HG03097 (cell line): ENCODE measurements at regions not wholly inside any gene's neighbourhood (a gene's known extent, or its start where the extent isn't known, plus 50 kb on each side); places are given as distances from the start of the nearest gene placed in this dataset.
"Not testable (repeated sequence)": the region's sequence is repeated elsewhere in the genome, so short reads cannot be mapped to it uniquely, and the experiment has no call there.

ENCODE experiments used
- ATAC-seq: cut with Tn5 transposase; IDR thresholded peaks from one replicate; pipeline ENCODE4 v1.9.1; 2021; ENCODE audit not compliant: unreplicated experiment, low FRiP score

DNA sequence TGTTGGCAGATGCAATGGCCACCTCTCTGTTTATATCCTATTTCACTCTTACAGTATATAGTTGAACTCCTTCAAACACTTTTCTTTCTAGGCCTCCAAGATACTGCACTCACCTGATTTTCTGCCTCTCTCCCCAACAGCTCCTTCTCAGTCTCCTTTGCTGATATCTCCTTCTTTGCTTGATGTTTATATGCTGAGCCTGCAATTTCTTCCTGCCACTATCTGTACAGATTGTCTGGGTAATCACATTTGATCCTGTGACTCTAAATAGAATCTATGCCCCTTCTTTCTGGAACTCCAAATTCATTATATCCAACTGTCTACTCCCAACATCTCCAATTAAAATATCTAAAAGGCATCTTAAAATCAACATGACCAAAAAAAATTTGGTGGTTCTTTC, 165.5 kb upstream of the PFN2 start:
- no peak for ATAC-seq

DNA sequence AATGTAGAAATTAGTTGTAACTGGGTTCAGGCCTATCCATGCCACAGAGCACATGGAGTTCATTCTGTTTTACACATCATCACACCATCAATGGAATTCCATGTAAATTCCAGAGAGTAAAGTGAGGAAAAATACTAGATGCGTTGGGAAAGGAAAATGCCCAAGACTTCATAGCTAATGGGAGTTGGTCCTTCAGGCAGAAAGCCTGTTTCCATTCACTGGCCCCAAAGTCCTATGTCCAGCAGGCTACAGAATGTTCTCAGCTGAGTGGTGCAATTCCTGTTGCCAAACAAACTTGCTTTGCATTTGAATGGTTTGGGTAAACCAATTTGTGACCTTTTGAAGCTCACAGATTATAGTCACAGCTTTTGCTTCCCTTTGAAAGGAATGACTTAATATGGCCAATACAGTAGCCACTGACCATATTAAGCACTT, 164.6 kb upstream of the PFN2 start:
- ATAC-seq: no peak

DNA sequence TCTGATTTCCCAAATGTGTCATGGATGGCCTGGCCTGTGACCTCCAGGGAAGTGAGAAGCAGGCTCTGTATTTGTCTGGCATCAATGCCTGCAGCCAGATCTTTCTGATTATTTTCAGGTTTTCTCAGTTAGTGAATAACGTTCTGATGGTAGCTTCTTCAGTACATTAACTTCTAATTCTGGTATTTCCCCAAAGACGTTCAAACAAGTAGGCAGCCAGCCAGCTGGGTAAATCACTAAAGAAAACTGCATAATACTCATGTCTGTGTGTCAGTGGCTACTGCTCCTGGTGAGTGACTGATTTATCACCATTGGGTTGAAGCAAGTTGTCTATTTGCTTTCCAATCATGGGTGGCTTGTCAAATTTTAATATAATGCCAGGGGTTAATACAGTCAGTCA, 162.6 kb upstream of the PFN2 start:
- ATAC-seq: no peak

DNA sequence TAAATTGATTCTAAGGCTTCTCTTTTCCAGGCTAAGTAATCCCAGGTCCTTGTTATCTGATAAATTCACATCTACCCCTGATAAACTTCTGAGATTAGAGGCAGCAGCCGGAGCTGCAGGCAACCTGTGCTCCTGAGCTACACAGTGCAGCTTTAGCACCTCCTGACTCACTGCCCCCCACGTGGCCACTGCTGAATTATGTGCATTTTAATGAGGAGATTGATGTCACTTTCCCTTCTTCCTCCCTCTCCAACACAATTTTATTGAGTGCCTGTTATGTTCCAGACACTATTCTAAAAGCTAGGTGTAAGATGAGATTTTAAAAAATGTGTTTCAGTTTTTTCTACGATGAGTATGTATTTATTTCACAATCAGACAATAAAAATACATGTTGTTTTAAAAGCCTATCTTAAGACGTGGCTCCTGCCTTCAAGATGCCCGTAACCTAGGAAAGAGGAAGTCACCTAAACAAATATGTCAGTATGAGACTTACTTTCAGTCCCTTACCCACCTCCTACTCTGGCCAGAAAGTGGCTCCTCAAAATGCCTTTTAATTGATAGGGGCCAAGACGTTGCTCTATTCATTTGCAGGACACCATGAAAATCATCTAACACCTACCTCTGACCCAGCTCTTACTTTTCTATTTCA, 161.5 kb upstream of the PFN2 start:
- ATAC-seq: no peak

DNA sequence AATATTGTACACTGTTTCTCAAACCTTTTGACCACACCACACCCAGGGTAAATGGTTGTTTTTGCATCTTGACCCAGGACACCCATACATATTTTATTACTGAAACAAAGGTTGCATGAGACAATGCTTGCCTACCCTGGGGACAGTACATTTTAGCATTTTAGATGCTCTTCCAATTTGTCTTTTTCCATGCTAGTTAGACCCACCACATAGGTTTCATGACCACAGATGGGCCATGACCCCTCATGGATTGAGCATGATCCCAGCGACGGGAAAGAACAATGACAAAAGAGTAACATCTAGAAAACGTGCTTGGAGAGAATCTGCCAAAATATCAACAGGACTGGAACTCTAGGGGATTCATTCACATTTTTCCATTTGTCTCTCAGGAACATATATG, 161.0 kb upstream of the PFN2 start:
- ATAC-seq: no peak

DNA sequence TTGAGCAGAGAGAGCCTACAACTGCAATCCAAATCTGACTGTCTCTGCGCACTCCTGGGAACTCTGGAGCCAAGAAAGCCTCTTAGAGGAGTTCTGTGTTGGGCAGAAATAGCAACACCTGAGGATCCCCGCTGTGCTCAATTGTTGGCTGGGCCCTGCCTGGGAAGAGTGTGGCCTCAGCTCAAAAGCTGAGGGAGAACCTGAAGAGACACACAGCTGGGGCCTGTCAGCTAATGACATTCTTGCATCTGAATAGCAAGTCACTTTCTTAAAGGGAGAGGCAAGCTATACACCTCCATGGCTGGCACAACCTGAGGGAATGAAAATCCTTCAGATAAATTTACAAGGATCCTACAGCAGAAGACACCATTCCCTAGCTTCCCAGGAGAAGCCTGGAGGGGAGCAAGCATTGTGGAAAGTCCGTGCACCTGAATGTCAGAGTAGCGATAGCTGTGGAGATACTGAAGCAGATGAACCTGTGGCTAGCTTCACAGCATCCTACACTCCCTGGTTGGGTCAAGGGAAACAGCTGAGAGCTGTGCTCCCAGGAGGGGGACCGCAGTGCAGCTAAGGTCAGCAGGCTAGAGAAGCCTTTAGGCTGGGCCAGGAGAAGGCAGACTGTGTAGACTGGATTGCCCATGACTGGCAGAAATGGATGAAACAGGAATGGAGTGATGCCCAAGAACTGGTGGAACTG, 159.9 kb upstream of the PFN2 start:
- ATAC-seq: no peak

DNA sequence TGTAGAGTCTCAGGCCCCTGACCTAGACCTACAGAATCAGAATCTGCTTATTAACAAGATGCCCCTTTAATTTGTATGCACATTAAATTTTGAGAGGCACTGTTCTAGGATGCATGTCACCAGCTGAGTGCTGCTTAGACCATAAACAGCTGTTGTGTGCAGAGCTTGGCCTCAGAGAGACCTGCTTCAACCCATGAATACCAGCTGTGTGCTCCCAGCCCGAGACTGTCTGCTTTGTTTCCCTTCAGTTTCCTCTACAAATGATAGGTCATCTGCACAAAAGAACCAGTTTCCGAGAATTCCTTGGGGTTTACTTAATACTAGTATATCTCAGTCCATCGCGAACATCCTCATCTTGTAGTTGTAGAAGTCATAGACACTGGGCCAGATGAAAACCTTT, 158.5 kb upstream of the PFN2 start:
- ATAC-seq: no peak

DNA sequence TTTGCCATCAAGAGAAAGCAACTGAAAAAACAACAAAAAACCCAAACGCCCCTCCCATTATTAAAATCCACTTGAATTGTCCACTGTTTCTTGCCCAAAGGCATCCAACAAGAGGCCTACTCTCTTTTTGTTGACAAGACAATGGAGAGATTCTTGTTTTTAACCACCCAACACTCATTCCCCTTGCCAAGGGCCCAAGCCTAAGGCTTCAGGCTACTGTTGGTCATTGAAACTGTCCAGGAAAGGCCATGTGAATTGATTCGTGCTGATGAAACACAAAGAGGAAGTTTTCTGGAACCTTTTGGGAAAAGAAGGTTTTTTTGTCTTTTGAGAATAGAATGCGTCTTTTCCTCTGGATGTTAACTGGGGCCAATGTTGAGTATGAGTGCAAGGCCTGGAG, 157.4 kb upstream of the PFN2 start:
- ATAC-seq: no peak

DNA sequence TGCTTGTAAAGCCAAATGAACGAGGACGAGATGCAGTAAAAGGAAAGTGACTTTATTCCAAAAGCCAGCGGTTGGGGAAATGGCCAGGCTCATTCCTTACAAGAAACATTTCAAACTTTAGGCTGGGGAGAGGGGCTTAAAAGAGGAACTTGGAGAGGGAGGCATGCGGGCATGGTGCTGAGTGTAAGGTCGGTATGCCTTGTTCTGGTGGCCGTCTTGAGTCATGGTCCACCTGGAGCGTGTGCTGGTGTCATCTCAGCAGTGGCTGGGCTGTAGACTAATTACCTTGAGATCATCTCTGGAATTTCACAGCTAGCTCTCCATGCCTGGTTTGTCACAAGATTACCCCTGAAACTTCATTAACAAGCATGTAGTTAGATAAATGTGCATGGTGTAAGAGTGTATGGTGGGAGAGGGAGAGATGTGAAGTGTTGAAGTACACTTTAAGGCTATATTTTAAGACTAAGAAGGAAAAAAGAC, 156.4 kb upstream of the PFN2 start:
- no peak for ATAC-seq

DNA sequence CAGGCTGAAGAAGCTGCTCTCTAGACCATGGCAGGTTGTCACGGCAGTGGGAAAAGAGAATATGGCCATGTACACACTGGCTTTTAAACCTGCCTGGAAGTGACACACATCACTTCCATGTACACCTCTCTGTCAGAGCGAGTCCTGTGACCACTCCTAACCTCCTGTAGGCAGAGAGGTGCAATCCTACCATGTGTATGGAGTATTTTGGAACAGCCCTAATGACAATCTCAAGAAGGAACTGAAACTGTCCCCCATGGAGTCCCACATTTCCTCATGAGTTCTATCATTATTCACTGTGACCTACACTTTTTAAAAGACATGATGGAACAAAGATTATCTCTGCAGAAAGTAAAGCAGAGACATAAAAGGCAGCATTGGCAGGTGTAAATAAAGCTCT, 153.4 kb upstream of the PFN2 start:
- ATAC-seq: no peak

DNA sequence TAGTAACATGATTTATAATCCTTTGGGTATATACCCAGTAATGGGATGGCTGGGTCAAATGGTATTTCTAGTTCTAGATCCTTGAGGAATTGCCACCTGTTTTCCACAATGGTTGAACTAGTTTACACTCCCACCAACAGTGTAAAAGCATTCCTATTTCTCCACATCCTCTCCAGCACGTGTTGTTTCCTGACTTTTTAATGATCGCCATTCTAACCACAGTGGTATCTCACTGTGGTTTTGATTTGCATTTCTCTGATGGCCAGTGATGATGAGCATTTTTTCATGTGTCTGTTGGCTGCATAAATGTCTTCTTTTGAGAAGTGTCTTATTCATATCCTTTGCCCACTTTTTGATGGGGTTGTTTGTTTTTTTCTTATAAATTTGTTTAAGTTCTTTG, 152.6 kb upstream of the PFN2 start:
- ATAC-seq: not testable (repeated sequence)

DNA sequence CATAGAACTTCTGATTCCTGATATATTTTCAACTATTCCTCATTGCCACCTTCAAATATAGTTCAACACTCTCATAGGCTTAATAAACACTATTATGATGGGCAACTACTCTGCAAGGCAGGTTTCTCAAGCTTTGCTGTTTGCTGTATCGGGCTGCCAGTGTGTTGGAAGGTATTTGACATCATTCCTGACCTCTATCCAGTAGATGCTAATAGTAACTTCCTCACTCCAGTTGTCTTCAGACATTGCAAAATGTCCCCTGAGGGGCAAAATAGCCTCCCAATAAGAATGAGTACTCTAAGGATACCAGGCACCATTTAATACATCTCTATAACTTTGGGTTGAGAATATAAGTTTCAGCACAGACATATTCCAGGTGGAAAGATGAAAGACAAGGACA, 147.5 kb upstream of the PFN2 start:
- ATAC-seq: no peak

DNA sequence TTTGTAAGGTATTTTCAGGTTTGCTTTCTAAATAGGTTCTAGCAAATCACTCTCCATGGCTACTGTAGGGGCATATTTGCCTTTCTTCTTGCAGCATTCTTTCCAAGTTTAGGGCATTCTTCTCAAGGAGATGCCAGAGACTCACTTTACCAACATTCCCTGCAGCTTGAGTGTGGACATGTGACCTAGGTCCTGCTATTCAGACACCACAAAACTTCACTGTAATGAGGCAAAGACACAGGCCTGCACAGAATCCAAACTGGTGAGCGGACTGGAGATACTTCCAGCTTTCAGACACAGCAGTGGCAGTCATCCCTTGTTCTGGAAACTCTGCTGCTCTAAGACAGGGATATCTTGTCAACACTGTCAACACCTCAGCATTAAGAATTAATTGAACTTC, 146.4 kb upstream of the PFN2 start:
- ATAC-seq: no peak

DNA sequence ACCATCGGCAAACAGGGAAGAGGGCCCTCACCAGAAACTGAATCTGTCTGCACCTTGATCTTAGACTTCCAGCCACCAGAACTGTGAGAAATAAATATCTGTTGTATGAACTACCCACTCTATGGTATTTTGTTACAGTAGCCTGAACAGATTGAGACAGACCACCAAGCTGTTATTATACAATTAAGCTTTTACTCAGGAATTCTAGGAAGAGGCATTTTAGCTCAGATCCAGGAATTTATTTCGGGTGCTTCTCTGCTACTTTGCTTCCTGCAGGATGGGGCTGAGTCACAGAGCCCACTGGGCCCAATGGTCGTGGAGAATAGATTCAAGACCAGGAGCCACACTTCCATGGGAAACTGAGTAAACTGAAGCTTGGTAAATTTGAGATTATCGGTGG, 145.5 kb upstream of the PFN2 start:
- ATAC-seq: no peak

DNA sequence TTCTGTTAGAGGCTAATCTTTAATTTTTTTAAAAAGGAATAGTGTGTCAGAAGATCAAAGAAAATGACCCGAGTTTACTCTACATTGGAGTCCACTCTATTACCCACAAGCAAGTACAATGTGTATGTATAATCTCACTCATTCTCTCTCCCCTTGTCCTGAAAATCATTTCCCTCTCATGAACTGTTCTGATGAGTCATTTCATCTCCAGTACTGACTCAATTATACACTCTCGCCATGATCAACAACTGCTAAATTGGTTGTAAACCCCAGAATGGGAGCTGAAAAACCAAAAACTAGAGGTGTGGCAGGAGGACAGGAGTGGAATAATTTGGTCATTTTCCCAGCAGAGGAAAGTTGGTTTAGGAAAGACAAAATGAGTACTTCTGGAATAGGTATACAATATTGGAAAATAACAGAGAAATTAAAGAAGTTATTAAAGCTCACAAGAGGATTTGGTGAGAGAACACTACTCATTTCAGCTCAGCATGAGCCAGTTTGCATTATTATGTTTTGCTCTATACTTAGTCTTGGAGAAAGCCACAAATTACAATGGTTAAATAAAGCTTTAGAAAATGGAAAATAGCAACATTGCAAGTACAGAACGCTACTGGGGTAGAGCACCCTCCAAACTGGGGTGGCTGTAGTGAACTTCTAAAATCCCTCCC, 144.3 kb upstream of the PFN2 start:
- no peak for ATAC-seq

DNA sequence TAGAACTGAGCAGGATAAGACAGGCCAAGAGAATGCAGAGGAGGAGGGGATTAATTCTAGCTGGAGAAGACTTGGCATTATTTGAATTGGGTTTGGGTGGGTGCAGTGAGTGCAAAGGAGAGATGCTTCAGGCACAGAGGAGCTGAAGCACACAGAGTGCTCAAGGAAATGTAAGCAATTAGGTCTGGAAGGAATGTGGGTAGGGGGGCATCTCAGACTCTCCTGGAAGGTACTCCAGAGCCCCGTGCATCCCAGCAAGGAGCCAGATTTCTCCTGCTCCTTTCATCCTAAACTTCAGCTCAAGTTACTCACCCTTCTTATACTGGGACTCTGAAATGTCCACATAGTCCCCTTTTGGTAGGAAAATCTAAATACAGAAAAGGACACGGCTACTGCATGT, 143.6 kb upstream of the PFN2 start:
- ATAC-seq: no peak

DNA sequence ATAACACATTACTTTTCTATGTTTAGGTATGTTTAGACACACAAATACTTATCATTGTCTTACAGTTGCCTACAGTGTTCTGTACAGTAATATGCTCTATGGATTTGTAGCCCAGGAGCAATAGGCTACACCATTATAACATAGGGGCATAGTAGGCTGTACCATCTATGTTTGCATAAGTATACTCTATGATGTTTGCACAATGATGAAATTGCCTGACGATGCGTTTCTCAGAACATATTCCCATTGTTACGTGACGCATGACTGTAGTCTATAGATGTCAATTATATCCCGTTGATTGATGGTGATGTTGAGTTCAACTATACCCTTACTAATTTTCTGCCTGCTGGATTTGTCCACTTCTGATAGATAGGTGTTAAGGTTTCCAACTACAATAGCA, 139.4 kb upstream of the PFN2 start:
- ATAC-seq: no peak

DNA sequence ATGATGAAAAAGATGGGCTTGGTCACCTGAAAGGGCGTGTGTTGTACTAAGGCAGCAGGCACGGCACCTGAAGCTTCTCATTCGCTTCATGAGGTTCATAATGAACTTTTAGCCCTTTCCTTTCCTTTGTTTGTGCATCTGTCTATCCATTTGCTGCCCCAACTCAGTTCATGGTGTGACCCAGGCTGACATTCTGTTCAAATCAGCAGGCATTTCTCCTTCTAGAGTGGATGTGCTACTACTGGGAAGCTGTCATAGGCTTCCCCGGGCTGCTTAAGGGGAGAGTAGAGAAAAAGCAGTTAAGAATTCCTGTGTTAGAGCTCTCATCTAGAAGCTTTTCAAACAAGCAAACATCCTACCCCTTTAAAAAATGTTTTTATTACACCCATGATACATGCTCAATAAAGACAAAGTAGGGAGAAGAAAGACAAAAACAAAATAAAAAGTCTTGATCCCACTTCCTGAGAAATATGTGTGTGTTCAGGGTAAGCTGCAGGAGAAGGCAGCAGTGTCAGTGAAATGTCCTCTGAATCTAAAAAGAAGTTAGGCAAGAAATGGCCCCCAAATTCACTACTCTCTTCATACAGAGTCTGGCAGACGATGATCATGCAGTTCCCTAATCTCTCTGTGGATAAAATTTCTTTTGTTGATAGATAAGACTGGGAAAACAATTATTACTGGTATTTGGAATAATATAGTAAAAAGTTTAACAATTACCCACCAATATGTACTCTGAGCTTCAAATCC, 136.9 kb upstream of the PFN2 start:
- ATAC-seq: no peak

DNA sequence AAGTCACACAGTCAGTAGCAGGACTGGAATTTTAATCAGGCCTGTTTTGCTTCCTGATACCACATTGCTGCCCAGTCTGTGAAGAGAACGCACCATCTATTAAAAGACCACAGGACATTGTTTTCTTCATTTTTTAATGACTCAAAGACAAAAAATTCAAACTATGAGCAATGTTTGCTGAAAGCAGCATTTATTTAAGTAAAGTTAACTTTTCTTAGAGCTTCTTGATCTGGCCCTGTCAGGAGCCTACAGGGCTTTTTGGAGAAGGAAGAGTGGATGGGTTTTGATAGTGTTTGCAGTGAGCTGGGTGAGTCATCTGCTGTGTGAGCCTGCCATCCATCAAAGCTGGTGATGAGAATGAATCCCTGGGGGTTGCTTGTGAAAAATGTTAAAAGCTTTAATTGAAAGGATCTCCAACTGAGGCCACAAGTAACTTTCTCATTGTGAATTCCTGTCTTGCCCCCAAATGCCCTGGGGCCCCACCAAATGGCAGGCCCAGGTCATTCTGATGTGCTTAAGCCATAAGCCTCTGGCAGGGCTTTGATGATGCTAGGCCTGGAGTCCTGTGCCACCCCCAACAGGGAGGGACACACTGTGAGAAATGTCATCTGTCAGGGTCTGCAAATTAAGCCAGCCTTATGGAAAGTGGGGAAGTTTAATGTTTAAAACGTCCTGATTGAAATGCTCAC, 136.2 kb upstream of the PFN2 start:
- ATAC-seq: no peak

DNA sequence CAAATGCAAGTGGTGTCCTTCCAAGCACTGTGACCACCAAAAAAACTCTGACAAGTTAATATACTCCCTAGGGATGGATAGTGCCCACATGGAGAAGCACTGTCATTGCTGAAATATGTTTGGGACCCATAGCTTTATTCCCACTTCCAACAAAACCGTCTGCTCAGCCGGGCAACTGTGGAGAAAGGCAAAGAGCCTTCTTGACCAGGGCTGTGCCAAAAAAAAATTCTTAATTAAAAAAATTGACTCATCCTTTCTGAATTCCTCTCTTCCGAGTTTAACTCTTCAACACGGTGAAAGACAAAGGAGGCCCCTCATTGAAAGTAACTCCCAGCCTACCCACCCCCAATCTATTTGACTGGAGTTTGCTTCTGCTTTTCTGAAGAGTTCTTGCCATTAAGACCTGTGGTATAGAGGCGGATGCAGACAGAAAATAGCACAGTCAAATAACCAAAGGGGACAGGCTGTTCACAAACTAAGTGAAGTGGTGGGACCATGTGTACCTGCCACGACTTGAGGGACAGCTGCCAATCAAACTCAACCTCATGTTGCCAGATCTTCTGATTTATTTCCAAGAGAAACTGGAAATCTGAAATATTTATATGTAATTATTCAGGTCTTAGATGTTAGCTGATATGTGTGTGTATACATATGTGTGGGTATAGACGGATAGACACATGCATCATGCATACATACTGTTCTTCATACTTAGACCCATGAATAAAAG, 135.4 kb upstream of the PFN2 start:
- no peak for ATAC-seq
